Stimulated activated CD4-positive, alpha-beta T cell treated with anti-CD3 and anti-CD28 coated beads, Interleukin-4, amount 100 ng/mL, for 1 hour (primary cell): ENCODE measurements at regions not wholly inside any gene's neighbourhood (a gene's known extent, or its start where the extent isn't known, plus 50 kb on each side); places are given as distances from the start of the nearest gene placed in this dataset.

Experiments
- DNase-seq: peaks from one replicate; pipeline ENCODE4 v3.0.0-alpha.2; 2020

DNA sequence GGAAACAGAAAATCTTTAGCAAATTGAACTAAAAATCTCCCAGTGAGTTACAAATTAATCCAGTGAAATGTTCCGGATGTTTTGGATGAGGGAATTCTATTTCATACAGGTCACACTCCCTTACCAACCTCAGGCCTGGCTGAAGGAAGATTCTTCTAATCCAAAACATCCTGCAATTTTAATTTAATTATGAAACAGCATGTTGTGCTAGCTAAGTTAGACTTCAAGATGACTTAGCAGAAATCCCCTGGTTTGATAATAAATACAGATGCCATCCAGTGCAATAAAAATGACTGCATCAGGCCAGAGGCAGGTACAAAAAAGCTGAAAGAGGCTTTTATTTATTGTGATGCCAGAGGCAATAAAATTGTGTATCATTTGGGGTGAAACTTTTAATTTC is 96.7 kb upstream of the CLDN10 start:
- no peak for DNase-seq

DNA sequence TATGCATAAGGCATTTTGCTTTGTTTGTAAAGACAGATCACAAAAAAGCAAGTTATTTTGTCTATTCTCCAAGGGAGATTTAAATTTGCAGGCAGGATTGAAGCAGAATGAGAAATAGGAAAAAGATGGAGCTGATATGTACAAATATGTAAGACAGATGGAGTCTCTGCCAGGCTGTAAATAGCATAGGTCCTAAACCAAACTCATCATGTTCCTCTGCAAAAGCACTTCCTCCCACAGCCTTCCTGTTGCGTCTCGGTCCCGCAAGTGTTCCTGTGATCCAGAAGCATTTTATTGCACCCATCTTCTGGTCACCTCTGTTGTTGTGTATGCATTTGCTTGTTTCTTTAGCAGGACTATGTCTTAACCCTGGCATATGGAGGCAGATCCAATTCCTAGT is 95.7 kb upstream of the CLDN10 start:
- DNase-seq = no peak

DNA sequence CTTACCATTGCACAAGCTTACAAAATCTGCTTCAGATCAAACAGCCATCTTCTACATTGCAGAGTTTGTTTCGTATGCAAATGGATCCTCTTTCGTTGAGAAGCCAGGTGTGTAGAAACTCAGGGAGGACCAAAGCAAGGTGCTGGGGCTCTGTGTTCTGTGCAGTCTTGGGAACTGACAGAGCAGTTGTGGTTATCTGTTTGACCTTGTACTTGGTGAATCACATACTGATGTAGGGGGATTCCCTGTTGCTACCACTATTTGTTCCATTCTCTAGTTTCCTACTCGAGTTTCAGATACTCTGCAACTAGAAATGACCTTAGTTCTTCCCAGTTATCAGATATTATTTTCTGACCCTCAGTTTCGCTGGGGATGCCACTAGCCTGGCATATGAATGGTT is 95.2 kb upstream of the CLDN10 start:
- DNase-seq = no peak

DNA sequence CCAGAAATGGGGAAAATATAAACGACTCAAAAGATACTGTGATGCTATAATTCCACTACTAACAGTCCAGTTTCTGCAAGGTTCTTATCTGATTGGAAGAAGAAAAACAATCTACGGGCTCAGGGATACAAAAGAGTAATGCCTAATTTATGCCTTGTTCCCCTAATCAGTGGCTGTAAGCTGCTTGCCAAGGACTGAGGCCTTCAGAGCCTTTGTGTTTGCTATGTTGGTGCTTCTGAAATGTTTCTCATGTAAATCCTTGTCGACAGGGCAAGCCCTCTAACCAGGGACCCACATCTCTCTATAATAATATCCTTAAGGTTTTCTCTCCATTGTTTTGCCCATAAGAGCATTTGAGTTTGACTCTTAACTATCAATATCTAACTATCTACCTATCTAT is 89.7 kb upstream of the CLDN10 start:
- DNase-seq = no peak

DNA sequence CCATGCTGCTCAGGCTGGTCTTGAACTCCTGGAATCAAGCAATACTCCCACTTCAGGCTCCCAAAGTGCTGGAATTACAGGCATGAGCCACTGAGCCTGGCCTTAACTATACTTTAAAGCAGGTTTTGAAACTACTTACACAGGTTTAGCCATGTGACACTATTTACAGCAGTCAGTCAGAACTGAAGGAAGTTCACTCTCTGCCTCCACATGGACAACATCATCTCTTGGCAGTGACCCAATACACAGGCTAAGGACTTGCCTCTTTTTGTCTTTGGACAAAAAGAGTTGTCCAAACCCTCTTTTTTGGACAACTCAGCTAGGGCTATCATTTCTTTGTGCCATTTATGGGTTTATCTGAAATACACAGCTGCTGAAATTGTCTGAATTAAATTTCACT is 89.0 kb upstream of the CLDN10 start:
- DNase-seq = no peak

DNA sequence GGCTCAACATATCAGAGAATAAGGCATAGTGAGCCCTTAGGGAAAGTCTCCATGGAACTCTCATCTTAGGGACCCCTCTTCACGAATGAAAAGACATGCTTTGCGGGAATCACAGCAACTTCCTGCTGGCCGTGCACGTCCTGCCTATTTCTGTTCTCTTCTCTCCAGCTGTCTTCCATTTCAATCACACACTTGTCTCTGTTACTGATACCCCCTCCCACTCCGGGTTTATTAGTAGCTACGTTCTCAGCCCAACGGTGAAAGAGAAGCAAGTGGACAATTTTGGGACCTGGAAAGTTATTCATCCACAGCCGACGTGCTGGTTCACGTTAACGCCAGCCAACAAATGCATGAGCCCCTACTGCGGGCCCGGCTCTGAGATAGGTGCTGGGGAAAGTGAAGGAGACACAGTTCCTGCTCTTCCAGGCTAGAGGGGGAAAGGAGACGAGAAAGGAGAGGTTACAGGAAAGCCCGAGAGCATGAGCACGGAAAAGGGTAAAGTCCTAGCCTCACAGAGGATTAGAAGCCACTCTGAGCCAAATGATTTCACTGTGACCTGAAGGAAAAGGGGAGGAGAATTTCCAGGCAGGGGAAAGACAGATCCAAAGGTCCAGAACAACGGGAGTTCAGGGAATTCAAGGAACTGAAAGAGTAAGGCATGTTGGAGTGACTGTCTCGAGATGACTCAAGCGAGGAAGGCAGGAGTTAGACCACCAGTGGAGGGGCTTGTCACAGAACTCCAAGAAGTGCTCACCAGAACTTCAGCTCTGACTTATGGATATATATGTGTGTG is 81.8 kb upstream of the CLDN10 start:
- no peak for DNase-seq

DNA sequence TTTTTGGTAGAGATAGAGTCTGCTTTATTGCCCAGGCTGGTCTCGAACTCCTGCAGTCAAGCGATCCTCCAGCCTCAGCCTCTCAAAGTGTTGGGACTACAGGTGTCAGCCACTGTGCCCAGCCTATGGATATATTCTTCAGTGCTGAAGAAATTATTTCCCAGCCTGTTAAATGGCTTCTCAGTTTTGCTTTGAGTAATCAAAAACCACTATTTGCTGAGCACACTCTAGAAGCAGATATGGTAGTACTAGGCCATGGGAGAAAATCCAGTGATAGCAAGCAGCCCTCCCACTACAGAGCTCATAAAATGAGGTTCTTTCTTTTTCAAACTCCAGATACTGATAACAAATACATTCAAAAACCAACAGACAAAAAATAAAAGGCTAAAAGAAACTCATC is 80.6 kb upstream of the CLDN10 start:
- DNase-seq = no peak

DNA sequence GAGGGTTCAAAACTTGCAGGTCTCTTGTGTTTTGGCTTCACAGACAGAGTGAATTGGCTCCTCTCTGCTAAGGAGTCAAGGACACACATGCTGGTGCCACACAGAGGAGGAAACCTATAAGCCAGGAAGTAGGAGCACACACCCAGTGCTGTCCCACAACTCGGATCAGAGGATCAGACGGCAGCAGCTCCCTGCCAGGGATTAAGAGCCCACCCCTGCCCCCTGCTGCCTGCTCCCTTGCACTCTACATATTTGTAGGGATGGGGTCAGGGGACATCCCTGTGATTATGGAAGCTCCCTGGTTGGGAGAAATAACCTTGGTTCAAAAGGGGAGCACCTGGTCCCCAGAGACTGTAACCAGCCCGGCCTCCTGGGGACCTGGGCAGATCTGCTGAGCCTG is 77.5 kb upstream of the CLDN10 start:
- no peak for DNase-seq

DNA sequence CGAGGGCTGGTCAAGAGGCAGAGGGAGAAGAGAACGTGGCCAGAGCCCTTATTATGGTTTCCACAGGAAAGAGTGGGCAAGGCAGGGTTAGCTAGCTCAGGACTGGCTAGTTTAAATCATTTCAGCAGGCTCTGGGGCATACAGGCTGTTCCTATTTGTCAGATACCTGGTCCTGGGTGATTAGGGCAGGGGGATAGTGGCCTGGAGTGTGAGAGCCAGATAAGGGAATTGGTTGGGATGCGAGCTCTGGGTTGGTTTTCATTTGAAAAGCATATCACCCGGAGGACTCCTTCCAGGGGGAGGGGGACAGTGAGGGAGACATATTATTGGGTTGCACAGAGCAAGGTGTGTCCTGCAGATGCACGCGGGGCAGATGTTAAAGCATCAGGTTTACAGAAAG is 75.3 kb upstream of the CLDN10 start:
- DNase-seq = no peak

DNA sequence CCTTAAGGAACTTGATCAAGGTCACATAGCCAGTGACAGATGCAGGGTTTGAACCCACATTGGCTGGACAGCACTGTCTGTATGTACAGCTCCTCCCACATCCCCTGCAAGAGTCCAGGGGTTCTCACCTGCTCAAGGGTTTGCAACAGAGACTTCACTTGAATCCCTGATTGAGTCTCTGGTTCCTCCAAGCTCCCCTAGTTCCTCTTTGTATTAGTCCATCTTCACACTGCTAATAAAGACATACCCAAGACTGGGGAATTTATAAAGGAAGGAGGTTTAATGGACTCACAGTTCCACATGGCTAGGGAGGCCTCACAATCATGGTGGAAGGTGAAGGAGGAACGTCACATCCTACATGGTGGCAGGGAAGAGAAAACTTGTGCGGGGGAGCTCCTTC is 72.8 kb upstream of the CLDN10 start:
- DNase-seq = no peak

DNA sequence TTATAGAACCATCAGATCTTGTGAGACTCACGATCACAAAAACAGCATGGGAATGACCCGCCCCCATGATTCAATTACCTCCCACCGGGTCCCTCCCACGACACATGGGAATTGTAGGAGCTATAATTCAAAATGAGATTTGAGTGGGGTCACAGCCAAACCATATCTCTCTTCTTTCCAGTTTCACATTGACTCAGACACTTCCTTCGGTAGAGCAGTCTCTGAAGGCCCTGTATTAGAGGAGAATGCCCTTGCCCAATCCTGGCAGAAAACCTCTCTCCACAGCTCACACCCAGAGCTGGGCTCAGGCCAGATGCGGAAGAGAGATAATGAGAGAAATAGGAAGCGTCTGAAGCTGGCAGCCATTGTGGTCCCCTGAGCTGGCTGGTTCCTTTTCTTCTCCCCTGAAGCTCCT is 72.4 kb upstream of the CLDN10 start:
- no peak for DNase-seq

DNA sequence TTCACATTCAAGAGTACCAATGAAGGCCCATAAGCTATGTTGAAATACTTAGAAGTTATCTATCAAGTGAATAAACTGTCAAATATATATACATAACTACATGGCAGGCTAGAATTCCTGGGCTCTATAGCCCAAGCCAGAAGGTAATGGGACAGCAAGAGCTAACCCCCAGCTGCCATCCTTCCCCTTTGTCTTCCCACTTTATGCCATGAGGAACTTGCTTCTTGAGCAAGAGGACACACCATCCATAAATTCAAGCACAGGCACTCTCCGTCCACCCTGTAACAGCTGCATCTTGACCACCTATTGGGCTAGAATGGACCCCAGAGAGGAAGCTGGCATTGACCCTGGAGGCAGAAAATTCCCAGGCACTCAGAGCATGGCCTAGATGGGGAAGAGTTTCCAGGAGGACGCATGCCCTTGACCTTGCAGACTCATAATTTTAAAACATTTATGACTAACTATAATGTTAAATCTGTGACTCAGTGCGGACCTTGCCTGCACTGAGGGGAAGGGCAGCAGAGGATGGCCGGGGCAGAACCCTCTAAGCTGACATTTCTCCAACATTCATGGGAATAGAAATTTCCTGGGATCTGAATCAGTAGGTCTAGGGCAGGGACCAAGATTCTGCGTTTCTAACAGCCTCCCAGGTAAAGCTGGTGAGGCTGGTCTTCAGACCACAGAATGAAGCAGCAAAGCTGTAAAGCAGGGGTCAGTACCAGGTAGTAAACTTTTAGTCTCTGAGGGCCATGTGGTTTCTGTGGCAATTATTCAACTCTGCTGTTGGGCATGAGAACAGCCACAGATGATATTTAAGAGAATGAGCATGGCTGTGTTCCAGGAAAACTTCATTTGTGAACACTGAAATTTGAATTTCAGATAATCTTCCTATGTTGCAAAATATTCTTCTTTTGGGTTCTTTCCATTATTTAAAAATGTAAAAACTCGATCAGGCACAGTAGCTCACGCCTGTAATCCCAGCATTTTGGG is 71.4 kb upstream of the CLDN10 start:
- DNase-seq = no peak

DNA sequence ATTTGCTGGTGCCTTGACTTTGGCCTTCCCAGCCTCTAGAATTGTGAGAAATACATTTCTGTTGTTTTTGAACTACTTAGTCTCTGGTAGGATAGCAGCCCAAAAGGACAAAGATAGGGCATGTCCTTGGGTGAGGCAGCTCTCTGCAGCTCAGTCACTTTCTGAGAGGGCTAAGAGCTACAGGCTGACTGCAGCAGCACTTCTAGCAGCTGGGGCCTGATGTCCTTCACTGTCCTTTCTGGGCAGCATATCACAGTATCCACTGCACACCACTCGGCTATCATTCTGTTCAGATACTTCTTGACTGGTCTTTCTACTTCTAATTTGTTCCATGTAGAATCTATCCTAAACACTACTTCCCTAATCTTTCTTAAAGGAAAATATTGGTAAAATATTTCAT is 68.5 kb upstream of the CLDN10 start:
- no peak for DNase-seq

DNA sequence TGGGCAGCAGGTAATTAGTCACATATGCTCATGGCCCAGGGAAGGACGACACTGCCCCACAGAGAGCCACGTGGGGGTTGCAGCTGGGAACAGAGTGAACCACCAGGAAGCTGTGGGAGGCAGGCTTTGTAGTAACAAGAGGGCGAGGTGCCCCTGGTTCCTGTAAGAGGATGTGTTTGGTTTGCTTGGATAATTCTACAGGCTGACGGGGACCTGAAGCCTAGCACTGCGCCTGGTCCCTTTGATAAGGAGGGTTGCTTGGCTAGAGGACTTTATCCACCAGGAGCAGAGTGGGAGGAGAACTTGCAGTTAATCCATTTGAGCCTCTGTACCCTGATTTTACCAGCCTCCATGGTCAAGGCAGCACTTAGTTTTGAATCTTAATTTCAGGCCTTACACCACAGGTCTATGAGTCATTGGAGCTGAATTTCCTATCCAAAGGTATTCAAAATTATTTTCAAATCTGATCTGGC is 67.4 kb upstream of the CLDN10 start:
- no peak for DNase-seq

DNA sequence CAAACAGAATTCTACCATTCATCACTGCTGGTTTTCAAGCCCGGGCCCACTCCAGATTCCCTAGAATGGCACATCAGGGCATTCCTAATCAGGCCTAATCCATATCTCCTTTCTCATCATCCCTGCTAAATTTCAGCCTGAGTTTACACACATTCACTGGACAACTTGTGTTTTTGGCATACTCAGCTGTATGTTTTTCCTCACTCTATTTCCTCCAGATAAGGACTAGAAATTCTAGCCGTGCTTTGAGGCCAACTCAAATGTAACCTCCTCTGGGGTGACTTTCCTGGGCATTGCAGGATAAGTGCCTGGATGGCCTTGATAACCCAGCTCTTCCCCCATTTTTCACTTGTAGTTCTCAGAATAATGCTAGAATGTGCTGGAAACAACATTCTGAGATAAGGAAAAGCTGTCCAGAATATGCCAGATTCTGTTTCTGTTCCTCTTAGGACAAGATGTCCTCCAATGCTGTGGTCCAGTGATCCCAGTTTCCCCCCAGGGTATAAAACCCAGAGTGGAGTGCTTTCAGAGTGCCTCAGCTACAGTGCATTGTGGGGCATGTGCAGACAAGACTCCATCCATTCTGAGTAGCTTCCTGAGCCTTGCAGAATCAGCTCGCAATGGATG is 66.9 kb upstream of the CLDN10 start:
- no peak for DNase-seq

DNA sequence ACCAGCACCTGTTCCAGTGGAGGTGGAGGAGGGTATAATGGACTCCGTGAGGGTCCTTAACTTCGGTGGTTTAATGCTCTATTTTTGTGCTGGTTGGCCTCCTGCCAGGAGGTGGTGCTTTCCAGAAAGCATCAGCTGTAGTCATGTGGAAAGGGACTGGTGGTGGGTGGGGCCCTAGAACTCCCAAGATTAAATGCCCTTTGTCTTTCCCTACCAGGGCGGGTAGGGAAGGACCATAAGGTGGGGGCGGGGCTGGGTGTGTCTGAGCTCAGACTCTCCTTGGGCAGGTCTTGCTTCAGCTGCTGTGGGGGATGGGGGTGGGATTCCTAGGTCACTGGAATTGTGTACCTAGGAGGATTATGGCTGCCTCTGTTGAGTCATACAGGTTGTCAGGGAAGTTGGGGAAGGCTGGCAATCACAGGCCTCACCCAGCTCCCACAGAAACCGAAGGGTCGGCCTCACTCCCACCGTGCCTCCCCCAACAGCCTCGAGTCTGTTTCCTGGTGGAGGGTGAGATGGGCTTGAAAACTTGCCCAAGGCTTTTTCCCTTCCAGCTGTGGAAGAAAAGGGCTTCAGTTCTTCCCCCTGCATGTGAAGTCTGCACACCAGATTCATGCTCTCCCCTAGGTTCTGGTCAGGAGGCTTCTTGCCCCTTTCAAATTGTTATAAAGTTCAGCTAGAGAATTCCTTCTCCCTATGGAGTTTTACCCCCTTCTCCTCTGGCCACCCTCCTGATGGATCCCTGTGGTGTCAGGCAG is 60.3 kb upstream of the CLDN10 start:
- no peak for DNase-seq

DNA sequence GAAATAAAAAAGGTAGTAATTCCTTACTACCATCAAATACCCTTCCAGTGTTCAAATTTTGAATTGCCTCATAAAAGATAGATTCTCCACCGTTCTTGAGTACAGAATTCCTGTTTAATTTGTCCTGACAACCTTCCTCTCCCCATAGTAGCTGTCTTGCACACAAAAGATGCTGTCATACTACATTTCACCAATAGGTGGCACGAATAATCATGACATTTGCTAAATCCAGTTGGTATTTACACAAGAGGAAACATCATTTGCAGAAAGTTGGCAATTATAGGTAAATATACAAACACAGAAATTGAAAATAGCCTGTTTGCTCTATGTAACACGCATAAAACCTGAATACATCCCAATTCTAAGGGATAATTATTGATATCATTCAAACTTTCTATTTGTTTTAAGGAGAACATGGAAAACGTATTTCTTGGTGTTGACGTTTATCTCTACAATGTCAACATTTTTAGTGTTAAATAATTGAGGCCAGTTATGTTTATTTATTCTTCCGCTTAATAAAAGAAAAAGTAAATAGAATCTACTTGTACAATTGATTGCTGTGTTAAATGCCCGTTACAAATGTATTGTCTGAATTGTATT is 58.3 kb upstream of the CLDN10 start:
- no peak for DNase-seq

DNA sequence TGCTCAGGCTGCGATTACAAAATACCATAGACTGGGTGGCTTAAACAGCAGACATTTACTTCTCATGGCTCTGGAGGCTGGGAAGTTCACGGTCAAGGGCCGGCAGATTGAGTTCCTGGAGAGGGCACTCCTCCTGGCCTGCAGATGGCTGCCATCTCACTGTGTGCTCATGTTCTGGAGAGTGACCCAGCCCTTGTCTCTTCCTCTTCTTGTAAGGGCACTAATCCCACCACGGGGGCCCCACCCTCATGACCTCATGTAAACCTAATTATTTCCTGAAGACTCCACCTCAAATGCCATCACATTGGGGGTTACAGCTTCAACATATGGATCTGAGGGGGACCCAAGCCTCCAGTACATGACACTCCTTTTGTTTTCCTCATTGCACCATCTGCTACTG is 56.0 kb upstream of the CLDN10 start:
- DNase-seq = no peak

DNA sequence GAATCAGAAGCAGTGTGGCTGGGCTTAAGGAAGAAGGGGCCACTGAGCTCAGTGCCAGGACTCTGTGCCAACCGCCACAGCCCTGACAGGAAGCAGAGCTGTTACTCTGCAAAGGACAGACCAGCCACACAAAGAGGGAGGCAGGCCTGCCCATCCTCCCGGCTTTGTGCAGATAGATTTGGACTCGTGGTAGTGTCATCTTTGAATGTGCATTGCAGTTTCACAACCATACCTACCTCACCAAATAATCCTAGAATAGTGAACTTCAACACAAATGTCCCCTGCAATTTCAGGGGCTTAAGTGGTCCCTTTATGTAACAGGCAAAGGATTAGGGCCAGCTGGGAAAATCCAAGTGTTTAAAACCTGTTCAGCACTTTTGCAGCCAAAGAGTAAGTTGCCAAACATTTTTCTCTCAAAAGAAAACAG is 55.1 kb upstream of the CLDN10 start:
- no peak for DNase-seq

DNA sequence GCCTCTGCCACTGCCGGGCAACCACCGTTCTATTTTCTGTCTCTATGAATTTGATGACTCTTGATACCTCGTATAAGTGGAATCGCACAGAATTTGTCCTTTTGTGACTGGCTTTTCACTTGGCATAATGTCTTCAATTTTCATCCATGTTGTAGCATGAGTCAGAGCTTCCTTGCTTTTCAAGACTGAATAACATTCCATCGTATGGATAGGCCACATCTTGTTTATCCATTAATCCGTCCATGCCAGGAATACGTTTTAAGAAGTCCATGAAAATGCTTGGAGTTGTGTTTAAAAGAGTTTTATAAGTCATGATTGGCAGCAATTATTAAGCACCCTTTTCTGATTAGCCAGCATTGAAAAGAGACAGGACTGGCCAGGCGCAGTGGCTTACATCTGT is 53.6 kb upstream of the CLDN10 start:
- DNase-seq = no peak

DNA sequence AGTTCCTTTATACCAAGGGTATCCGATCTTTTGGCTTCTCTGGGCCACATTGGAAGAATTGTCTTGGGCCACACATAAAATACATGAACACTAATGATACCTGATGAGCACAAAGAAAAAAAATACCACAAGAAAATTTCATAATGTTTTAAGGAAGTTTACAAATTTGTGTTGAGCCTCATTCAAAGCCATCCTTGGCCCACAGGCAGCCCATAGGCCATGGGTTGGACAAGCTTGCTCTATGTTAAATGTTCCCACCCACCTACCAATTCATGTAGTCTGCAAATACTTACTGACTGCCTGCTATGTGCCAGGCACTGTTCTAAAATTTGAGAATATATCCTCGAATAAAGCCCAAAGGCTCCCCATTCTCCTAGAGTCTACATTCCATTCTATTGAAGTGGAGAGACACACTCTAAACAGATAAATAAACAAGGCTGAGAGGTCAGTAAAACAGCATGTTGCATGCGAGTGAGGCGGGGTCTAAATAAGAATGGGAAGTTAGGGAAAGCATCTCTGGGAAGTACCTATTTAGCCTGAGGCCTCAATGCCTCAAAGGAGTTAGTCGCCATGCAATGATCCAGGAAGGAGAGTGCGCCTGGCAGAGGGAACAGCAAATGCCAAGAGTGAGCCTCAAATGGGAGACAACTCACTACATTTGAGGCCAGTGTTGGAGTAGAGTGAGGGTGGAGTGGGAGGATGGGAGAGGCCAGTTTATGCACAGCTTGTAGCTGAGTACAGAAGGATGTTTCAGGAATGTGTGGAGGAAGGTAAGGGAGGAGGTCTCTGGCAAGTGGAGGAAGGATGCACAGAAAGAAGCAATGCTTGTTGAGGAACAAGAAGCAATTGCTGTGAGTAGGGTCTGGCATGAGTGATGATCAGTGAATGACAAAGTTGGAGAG is 52.5 kb upstream of the CLDN10 start:
- no peak for DNase-seq
